Right lobe of liver (tissue), 6 donors: ENCODE measurements at regions not wholly inside any gene's neighbourhood (a gene's known extent, or its start where the extent isn't known, plus 50 kb on each side); places are given as distances from the start of the nearest gene placed in this dataset.

ENCODE experiments used
- ATAC-seq, 4 donors: fragments of 200-7000 bp; cut with Tn5 transposase; one replicate each; pipeline ENCODE4 v1.9.1; 2020; ENCODE audit warnings: mild to moderate bottlenecking in 4 of 4, moderate library complexity in 4 of 4
- DNase-seq, 3 donors: peaks; one replicate each; pipeline ENCODE4 v3.0.0-alpha.2; 2020
- H3K27ac ChIP-seq, 3 donors: fragments of 200-600 bp; one replicate each; pipeline ENCODE4 v1.8.0; 2022
- H3K27me3 ChIP-seq, 2 donors: fragments of 200-600 bp; one replicate each; pipeline ENCODE4 v1.8.0; 2022
- H3K36me3 ChIP-seq, 4 donors: fragments of 200-600 bp; sonication (generic) in 1 of 4; one replicate each; pipeline versions ENCODE4 v1.5.1 to v1.8.0; 2017 to 2022; ENCODE audit warnings: control low read depth in 1 of 4
- H3K4me1 ChIP-seq, 4 donors: fragments of 200-600 bp; sonication (generic) in 1 of 4; one replicate each; pipeline versions ENCODE4 v1.5.1 to v1.8.0; 2017 to 2022; ENCODE audit warnings: control low read depth in 1 of 4
- H3K4me3 ChIP-seq, 3 donors: fragments of 200-600 bp; one replicate each; pipeline ENCODE4 v1.8.0; 2022
- H3K9me3 ChIP-seq, 4 donors: fragments of 200-600 bp; sonication (generic) in 1 of 4; one replicate each; pipeline versions ENCODE4 v1.5.1 to v1.8.0; 2017 to 2022; ENCODE audit warnings: control low read depth in 1 of 4
- POLR2A ChIP-seq: fragments of 450-650 bp; IDR thresholded peaks from one replicate; pipeline ENCODE4 v1.6.1; 2017; ENCODE audit warnings: antibody characterized with exemption, mild to moderate bottlenecking
- WGBS: methylation state at CpG from one replicate; pipeline ENCODE4 v1.1.6; 2018; ENCODE audit warnings: low coverage, low lambda C conversion rate; ENCODE audit not compliant: insufficient coverage; ENCODE audit errors: missing lambda C conversion rate; 5-methylcytosine and 5-hydroxymethylcytosine counted together
- intact Hi-C, 2 donors: fragments of 100-400 bp; cut with DNase I; formaldehyde crosslinking; loops; one replicate each; pipeline versions ENCODE4 v1.11.2 to v1.14.1; 2022
- TF ChIP-seq, protein P1 (sequence below), 4 donors: fragments of 200-600 bp in 3 of 4; fragments of 450-650 bp in 1 of 4; IDR thresholded peaks; one replicate each; pipeline versions ENCODE4 v1.5.1 to v1.8.0; 2016 to 2022; ENCODE audit warnings: antibody characterized with exemption in 4 of 4, mild to moderate bottlenecking in 2 of 4
- donor health status: DM: no; HTN: yes; CAD: no.
- donor health status: DM: no; HTN: no; CAD: no.
- donor health status: DM: no; HTN: no; CAD: no.
- donor health status: DM: no; HTN: yes; CAD: no.
- donor health status: DM: no; HTN: yes; CAD: no.

- ATAC-seq = no peak
- no peak overlapping the region for H3K4me3 ChIP-seq
- H3K36me3 ChIP-seq = no peaks in the 10 kb centered on the region
- DNase-seq = no peak
- no peak overlapping the region for H3K27ac ChIP-seq
- H3K27me3 ChIP-seq = no peaks in the 10 kb centered on the region
- intact Hi-C loops = no loop called here
- H3K4me1 ChIP-seq = no peaks in the 10 kb centered on the region
- TF ChIP-seq, protein P1, sequence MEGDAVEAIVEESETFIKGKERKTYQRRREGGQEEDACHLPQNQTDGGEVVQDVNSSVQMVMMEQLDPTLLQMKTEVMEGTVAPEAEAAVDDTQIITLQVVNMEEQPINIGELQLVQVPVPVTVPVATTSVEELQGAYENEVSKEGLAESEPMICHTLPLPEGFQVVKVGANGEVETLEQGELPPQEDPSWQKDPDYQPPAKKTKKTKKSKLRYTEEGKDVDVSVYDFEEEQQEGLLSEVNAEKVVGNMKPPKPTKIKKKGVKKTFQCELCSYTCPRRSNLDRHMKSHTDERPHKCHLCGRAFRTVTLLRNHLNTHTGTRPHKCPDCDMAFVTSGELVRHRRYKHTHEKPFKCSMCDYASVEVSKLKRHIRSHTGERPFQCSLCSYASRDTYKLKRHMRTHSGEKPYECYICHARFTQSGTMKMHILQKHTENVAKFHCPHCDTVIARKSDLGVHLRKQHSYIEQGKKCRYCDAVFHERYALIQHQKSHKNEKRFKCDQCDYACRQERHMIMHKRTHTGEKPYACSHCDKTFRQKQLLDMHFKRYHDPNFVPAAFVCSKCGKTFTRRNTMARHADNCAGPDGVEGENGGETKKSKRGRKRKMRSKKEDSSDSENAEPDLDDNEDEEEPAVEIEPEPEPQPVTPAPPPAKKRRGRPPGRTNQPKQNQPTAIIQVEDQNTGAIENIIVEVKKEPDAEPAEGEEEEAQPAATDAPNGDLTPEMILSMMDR (IDR thresholded peaks at IDR 0.05) = no peak
- TF ChIP-seq POLR2A = no peak
- H3K9me3 ChIP-seq = no peaks in the 10 kb centered on the region
These were observed 1120.0 kb upstream of the CDH10 start for GRCh38 chr5:25764733-25765132.

DNA sequence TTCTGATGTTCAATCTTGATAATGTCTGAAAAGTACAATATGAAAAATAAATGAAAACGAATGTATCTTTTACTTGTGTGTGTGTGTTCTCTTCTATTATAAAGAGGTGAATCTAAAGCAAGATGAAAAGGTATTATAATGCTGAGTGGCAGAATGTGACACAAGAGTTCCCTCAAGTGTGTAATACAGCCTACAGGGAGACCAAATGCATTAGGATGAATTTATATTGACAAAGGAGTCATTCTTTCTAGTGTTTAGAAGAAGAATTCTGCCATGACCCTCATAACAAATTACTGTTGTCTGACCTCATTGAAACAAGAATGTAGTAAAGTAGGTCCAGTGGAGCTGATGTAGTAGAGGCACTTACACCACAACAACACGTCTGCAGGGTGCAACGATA lies 1119.0 kb upstream of the CDH10 start:
- H3K27me3 ChIP-seq = no peaks in the 10 kb centered on the region
- H3K27ac ChIP-seq = no peak overlapping the region
- intact Hi-C loops = no loop called here
- H3K36me3 ChIP-seq = no peaks in the 10 kb centered on the region
- whole genome bisulfite sequencing = 45% methylated on average over 3 of the region's 3 CpGs
- DNase-seq (no peak), ATAC-seq (no peak)
- H3K4me1 ChIP-seq = no peaks in the 10 kb centered on the region
- no peak for TF ChIP-seq POLR2A
- TF ChIP-seq, protein P1 (IDR thresholded peaks at IDR 0.05) = no peak
- H3K4me3 ChIP-seq = no peak overlapping the region
- H3K9me3 ChIP-seq = no peaks in the 10 kb centered on the region

DNA sequence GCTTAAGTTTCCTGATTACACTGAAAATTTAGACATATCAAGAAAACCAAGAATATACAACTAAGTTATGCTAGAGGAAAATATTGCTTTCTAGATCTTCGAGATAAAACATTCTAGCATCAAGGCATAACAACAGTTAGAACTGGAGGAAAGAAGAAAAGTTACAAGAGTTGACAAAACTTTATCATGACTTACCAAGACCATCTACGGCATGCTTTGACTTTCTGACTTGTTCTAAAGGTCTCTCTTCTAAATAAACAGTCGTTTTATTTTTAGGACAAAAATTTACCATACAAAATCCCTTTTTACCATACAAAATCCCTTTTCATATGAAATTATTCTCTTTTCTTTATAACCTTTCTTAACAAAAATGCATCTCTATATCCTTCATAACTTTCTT lies 1110.1 kb upstream of the CDH10 start:
- H3K36me3 ChIP-seq = no peaks in the 10 kb centered on the region
- no peaks in the 10 kb centered on the region for H3K4me1 ChIP-seq
- H3K27ac ChIP-seq = no peak overlapping the region
- ATAC-seq (no peak), DNase-seq (no peak)
- no peaks in the 10 kb centered on the region for H3K27me3 ChIP-seq
- WGBS = 16% methylated on average over 3 of the region's 3 CpGs
- TF ChIP-seq, protein P1 (IDR thresholded peaks at IDR 0.05) = no peak
- TF ChIP-seq POLR2A = no peak
- intact Hi-C loops = no loop called here
- H3K9me3 ChIP-seq = no peaks in the 10 kb centered on the region
- no peak overlapping the region for H3K4me3 ChIP-seq

DNA sequence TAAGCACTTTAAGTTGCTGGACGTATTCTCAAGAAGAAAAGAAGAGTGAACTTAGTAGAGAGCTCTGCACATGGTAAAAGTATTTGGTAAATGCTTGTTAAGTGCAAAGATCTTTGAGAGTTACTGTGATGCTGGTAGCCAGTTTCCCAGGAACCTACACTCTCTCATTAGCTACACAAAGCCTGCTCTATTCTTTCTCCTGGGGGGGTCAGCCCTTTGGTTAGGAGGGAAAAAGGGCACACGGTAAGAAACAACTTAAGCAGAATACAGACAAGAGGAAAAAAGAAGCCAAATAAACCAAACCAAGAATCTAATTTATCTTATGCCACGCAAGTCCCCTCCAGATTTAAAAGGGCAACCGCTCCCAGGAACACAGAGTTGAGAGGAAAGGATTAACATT lies 1100.1 kb upstream of the CDH10 start:
- TF ChIP-seq, protein P1 (IDR thresholded peaks at IDR 0.05) = no peak
- TF ChIP-seq POLR2A = no peak
- Histone ChIP-seq H3K27me3 (no peaks in the 10 kb centered on the region), H3K4me1 (no peaks in the 10 kb centered on the region), H3K4me3 (no peak overlapping the region), H3K36me3 (no peaks in the 10 kb centered on the region), H3K27ac (no peak overlapping the region), H3K9me3 (no peaks in the 10 kb centered on the region)
- no peak for ATAC-seq
- WGBS = 42% methylated on average over 4 of the region's 4 CpGs
- DNase-seq = no peak
- intact Hi-C loops = no loop called here

GRCh38 chr5:25716680-25717079 lies 1071.9 kb upstream of the CDH10 start:
- no peaks in the 10 kb centered on the region for H3K4me1 ChIP-seq
- intact Hi-C loops = no loop called here
- DNase-seq = no peak
- WGBS = 78% methylated on average over 1 of the region's 1 CpG
- TF ChIP-seq, protein P1 (IDR thresholded peaks at IDR 0.05) = no peak
- TF ChIP-seq POLR2A = no peak
- no peaks in the 10 kb centered on the region for H3K9me3 ChIP-seq
- H3K36me3 ChIP-seq = no peaks in the 10 kb centered on the region
- no peak overlapping the region for H3K27ac ChIP-seq
- no peak overlapping the region for H3K4me3 ChIP-seq
- ATAC-seq = no peak
- H3K27me3 ChIP-seq = no peaks in the 10 kb centered on the region
